ENCODE measurements at regions not wholly inside any gene's neighbourhood (a gene's known extent, or its start where the extent isn't known, plus 50 kb on each side); places are given as distances from the start of the nearest gene placed in this dataset.
"Not testable (repeated sequence)": the region's sequence is repeated elsewhere in the genome, so short reads cannot be mapped to it uniquely, and the experiment has no call there.

- TF ChIP-seq CTCF (IDR thresholded peaks at IDR 0.05); POLR2AphosphoS5 (IDR thresholded peaks at IDR 0.05); POLR2A (IDR thresholded peaks at IDR 0.05; ENCODE audit: low read depth); EP300 (IDR thresholded peaks at IDR 0.05): not testable (repeated sequence)
These were observed 3918.8 kb upstream of the OR11H1 start for GRCh38 chr22:11609193-11609592.

Data from esophagus muscularis mucosa (tissue), 4 donors.